Activated CD4-positive, alpha-beta T cell treated with anti-CD3 and anti-CD28 coated beads for 36 hours (primary cell): ENCODE measurements at regions not wholly inside any gene's neighbourhood (a gene's known extent, or its start where the extent isn't known, plus 50 kb on each side); places are given as distances from the start of the nearest gene placed in this dataset.

Source experiments
- ATAC-seq: fragments of 200-7000 bp; cut with Tn5 transposase; one replicate; pipeline ENCODE4 v1.10.0; 2021; ENCODE audit warnings: mild to moderate bottlenecking, moderate library complexity
- CTCF ChIA-PET: fragments of 350-600 bp; sonication (Branson Sonifier 250); formaldehyde crosslinking; loops from one replicate; lab custom pipeline; 2021; ENCODE audit warnings: antibody characterized with exemption; lab: Charles Lee
- POLR2A ChIA-PET: fragments of 350-600 bp; sonication (Branson Sonifier 250); formaldehyde crosslinking; loops from one replicate; lab custom pipeline; 2021; ENCODE audit warnings: antibody characterized with exemption, inconsistent platforms; lab: Charles Lee
- DNase-seq: peaks from one replicate; pipeline ENCODE4 v3.0.0-alpha.2; 2020
- H3K27ac Mint-ChIP-seq: one replicate; pipeline ENCODE4 v1.8.0; 2021; ENCODE audit warnings: mixed read lengths
- H3K27me3 Mint-ChIP-seq: one replicate; pipeline ENCODE4 v1.8.0; 2021; ENCODE audit warnings: mixed read lengths
- H3K36me3 Mint-ChIP-seq: one replicate; pipeline ENCODE4 v1.8.0; 2021; ENCODE audit warnings: low read depth, mixed read lengths
- H3K4me1 Mint-ChIP-seq: one replicate; pipeline ENCODE4 v1.8.0; 2021; ENCODE audit warnings: mixed read lengths
- H3K4me3 Mint-ChIP-seq: one replicate; pipeline ENCODE4 v1.8.0; 2021; ENCODE audit warnings: mild to moderate bottlenecking, moderate library complexity, mixed read lengths
- H3K9me3 Mint-ChIP-seq: one replicate; pipeline ENCODE4 v1.8.0; 2021; ENCODE audit warnings: low read depth, mixed read lengths
- intact Hi-C, 2 experiments: fragments of 100-400 bp; cut with DNase I in 1 of 2; cut with micrococcal nuclease in 1 of 2; formaldehyde crosslinking; loops; one replicate each; pipeline versions ENCODE4 v1.14.2 to v1.15.1; 2022 to 2024; cut with DNase I, micrococcal nuclease

DNA sequence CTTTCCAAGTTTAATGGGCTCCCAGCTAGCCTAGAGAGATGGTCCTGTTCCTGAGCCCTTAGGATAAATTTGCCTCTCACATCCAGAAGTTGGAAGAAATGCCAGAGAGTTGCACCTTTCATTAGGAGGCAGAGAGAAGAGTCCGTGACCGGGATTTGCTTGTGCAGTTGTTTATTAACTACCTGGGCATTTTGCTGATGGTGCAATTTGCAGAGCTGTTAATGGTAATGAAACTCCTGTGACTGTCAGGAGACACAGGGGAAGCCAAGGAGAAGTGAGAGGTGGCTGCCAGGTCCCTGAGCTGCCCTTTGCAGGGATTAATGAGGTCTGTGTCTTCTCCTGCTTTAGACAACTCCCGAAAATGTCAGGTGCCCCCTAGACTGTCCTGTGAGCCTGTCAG lies 69.1 kb upstream of the B3GAT1 start:
- Mint-ChIP-seq H3K36me3 (no peaks in the 10 kb centered on the region), H3K27ac (no peak overlapping the region), H3K9me3 (no peaks in the 10 kb centered on the region), H3K4me1 (no peaks in the 10 kb centered on the region), H3K27me3 (peaks cover 13% of the 10 kb centered on the region), H3K4me3 (no peak overlapping the region)
- ChIA-PET CTCF (interaction anchor here (0.6 kb wide), 1 partner anchor 28 kb away, joined by 4 read pairs; no protein-coding TSS in a partner anchor), POLR2A (no interaction called here)
- DNase-seq (no peak), ATAC-seq (no peak)
- intact Hi-C loops = no loop called here

- peaks cover 15% of the 10 kb centered on the region for H3K27me3 Mint-ChIP-seq
- POLR2A ChIA-PET = interaction anchor here (0.6 kb wide), 1 partner anchor 60 kb away, joined by 3 read pairs; no protein-coding TSS in a partner anchor
- no peaks in the 10 kb centered on the region for H3K36me3 Mint-ChIP-seq
- intact Hi-C loops = no loop called here
- CTCF ChIA-PET = no interaction called here
- DNase-seq = no peak
- ATAC-seq = no peak
- H3K9me3 Mint-ChIP-seq = no peaks in the 10 kb centered on the region
- no peaks in the 10 kb centered on the region for H3K4me1 Mint-ChIP-seq
- no peak overlapping the region for H3K4me3 Mint-ChIP-seq
- no peak overlapping the region for H3K27ac Mint-ChIP-seq
Measured at GRCh38 chr11:134480136-134480712, 68.2 kb upstream of the B3GAT1 start.

GRCh38 chr11:134479206-134480135 lies 67.4 kb upstream of the B3GAT1 start:
- ATAC-seq (no peak), DNase-seq (no peak)
- POLR2A ChIA-PET = interaction anchor here (0.6 kb wide), 1 partner anchor 60 kb away, joined by 3 read pairs; no protein-coding TSS in a partner anchor
- intact Hi-C loops = no loop called here
- Mint-ChIP-seq H3K27ac (no peak overlapping the region), H3K36me3 (no peaks in the 10 kb centered on the region), H3K27me3 (peaks cover 20% of the 10 kb centered on the region), H3K9me3 (no peaks in the 10 kb centered on the region), H3K4me1 (no peaks in the 10 kb centered on the region), H3K4me3 (no peak overlapping the region)
- CTCF ChIA-PET = no interaction called here

DNA sequence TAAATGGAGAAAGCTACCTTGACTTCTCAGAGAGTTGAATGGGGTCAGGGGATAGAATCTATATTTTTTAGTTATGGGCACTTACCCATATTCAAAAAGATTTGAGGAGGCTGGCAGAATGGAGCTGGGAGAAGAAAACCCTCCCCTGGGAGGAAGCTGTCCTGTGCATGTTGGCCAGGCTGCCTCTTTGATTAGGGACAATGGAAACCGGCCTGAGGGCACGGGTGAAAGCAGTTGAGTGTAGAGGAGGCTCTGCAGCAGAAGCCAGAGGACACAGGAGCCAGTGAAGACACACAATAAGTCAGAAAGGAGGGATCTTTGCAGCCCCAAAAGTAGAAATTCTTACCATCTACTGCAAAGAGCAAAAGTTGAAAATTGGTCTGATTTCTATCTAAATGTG lies 66.6 kb upstream of the B3GAT1 start:
- no peak overlapping the region for H3K4me3 Mint-ChIP-seq
- ChIA-PET CTCF (interaction anchor here (0.6 kb wide), 1 partner anchor 13 kb away, joined by 3 read pairs; no protein-coding TSS in a partner anchor), POLR2A (no interaction called here)
- intact Hi-C loops = no loop called here
- ATAC-seq (no peak), DNase-seq (no peak)
- no peaks in the 10 kb centered on the region for H3K36me3 Mint-ChIP-seq
- H3K27me3 Mint-ChIP-seq = peaks cover 19% of the 10 kb centered on the region
- H3K9me3 Mint-ChIP-seq = no peaks in the 10 kb centered on the region
- H3K27ac Mint-ChIP-seq = no peak overlapping the region
- H3K4me1 Mint-ChIP-seq = no peaks in the 10 kb centered on the region

DNA sequence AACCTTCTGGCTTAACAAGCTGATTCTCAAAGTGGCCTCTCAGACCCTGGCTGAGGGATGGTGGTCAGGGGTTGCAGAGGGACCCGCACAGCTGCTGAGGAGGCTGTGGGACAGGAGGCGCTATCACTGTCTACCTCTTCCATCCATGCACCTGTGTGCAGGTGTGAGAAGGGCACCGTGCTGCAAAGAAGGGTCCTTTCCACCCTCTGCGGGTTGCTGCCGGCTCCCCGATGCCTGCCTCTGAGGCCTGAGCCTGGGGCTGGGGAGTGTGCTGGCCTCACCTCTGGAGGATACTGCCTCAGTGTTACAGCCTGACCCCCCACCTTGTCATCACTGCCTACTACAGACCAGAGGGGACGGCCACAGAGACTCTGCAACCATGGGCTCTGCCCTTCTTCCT lies 66.1 kb upstream of the B3GAT1 start:
- H3K9me3 Mint-ChIP-seq = no peaks in the 10 kb centered on the region
- no peak overlapping the region for H3K4me3 Mint-ChIP-seq
- intact Hi-C loops = no loop called here
- H3K27me3 Mint-ChIP-seq = peaks cover 23% of the 10 kb centered on the region
- no peak overlapping the region for H3K27ac Mint-ChIP-seq
- DNase-seq (no peak), ATAC-seq (no peak)
- H3K36me3 Mint-ChIP-seq = no peaks in the 10 kb centered on the region
- ChIA-PET CTCF (interaction anchor here (0.6 kb wide), 1 partner anchor 13 kb away, joined by 3 read pairs; no protein-coding TSS in a partner anchor), POLR2A (no interaction called here)
- no peaks in the 10 kb centered on the region for H3K4me1 Mint-ChIP-seq

DNA sequence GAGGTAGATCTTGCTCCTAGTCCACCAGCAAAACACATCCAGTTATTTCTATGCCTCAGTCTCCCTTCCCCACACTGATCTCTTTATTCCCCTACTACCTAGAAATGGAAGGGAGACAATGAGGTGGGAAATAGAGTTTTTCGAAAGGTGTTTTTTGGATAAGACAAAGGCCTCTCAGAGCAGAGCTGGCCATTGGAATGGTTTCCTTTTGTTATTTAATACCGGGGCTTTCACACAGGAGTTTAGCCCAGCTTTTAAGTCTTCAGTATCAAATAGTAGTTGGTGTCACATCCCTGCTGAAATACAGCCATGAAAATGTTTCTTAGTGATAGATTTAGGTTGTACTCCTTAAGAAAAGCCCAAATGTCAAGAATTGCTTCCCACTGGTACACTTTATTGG lies 65.4 kb upstream of the B3GAT1 start:
- intact Hi-C loops = no loop called here
- Mint-ChIP-seq H3K27ac (no peak overlapping the region), H3K36me3 (no peaks in the 10 kb centered on the region), H3K4me1 (no peaks in the 10 kb centered on the region), H3K9me3 (no peaks in the 10 kb centered on the region), H3K4me3 (no peak overlapping the region), H3K27me3 (peaks cover 26% of the 10 kb centered on the region)
- CTCF ChIA-PET = no interaction called here
- ATAC-seq (no peak), DNase-seq (no peak)
- POLR2A ChIA-PET = no interaction called here

- peak; percentile 22 for DNase-seq
- no peak overlapping the region for H3K27ac Mint-ChIP-seq
- POLR2A ChIA-PET = no interaction called here
Measured at GRCh38 chr11:134476435-134477021, 64.5 kb upstream of the B3GAT1 start.

DNA sequence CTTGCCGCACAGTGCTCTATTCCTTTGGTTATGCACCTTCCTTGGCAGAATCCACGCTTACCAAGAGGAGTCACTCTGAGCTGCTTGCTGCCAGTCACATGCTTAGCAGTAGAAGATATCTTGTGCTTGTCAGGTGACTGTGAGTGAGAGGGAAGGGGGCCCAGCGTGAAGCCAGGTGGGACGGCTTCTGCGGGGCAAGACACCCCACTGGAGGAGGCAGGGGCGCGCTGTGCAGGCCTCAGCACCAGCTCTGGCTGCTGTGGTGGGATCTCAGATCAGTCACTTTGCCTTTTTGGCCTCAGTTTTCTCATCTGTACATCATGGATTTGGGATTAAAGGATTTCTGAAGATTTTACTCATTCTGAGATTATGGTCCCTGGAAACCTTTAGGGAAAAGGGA lies 63.9 kb upstream of the B3GAT1 start:
- ATAC-seq = no peak
- no peaks in the 10 kb centered on the region for H3K36me3 Mint-ChIP-seq
- CTCF ChIA-PET = no interaction called here
- H3K4me3 Mint-ChIP-seq = no peak overlapping the region
- intact Hi-C loops = no loop called here
- DNase-seq = no peak
- H3K4me1 Mint-ChIP-seq = no peaks in the 10 kb centered on the region
- H3K27ac Mint-ChIP-seq = no peak overlapping the region
- no peaks in the 10 kb centered on the region for H3K9me3 Mint-ChIP-seq
- H3K27me3 Mint-ChIP-seq = peaks cover 34% of the 10 kb centered on the region
- POLR2A ChIA-PET = no interaction called here

More at GRCh38 chr11:134476435-134477021, 64.5 kb upstream of the B3GAT1 start:
- no peak for ATAC-seq
- Mint-ChIP-seq H3K4me3 (no peak overlapping the region), H3K9me3 (no peaks in the 10 kb centered on the region), H3K4me1 (no peaks in the 10 kb centered on the region), H3K27me3 (peaks cover 32% of the 10 kb centered on the region), H3K36me3 (no peaks in the 10 kb centered on the region)
- intact Hi-C loops = no loop called here
- CTCF ChIA-PET = interaction anchor here (0.6 kb wide), 1 partner anchor 80 kb away, joined by 3 read pairs; no protein-coding TSS in a partner anchor

- peak; percentile 49 for ATAC-seq
- DNase-seq = peak; percentile 42
- H3K9me3 Mint-ChIP-seq = no peaks in the 10 kb centered on the region
- H3K27ac Mint-ChIP-seq = no peak overlapping the region
- ChIA-PET POLR2A (no interaction called here), CTCF (no interaction called here)
- intact Hi-C loops = no loop called here
- H3K4me1 Mint-ChIP-seq = no peaks in the 10 kb centered on the region
- H3K27me3 Mint-ChIP-seq = peaks cover 35% of the 10 kb centered on the region
- H3K36me3 Mint-ChIP-seq = no peaks in the 10 kb centered on the region
- H3K4me3 Mint-ChIP-seq = no peak overlapping the region
Measured at GRCh38 chr11:134474942-134475341, 62.9 kb upstream of the B3GAT1 start.

- ChIA-PET CTCF (no interaction called here), POLR2A (no interaction called here)
- H3K9me3 Mint-ChIP-seq = no peaks in the 10 kb centered on the region
- H3K4me3 Mint-ChIP-seq = no peak overlapping the region
- no peak for DNase-seq
- ATAC-seq = no peak
- H3K27me3 Mint-ChIP-seq = peaks cover 34% of the 10 kb centered on the region
- intact Hi-C loops = no loop called here
- H3K36me3 Mint-ChIP-seq = no peaks in the 10 kb centered on the region
- no peaks in the 10 kb centered on the region for H3K4me1 Mint-ChIP-seq
- no peak overlapping the region for H3K27ac Mint-ChIP-seq
Measured at GRCh38 chr11:134474070-134474860, 62.2 kb upstream of the B3GAT1 start.
